GM23338 (cell line): ENCODE measurements at regions not wholly inside any gene's neighbourhood (a gene's known extent, or its start where the extent isn't known, plus 50 kb on each side); places are given as distances from the start of the nearest gene placed in this dataset.

Experiments used
- ATAC-seq: fragments of 200-7000 bp; cut with Tn5 transposase; 3 replicates; pipeline ENCODE4 v1.9.1; 2020
- DNase-seq: peaks from one replicate; pipeline ENCODE4 v3.0.0-alpha.2; 2015; ENCODE audit warnings: low spot score
- H2AFZ ChIP-seq: fragments of 200-600 bp; sonication (generic); 2 replicates; pipeline ENCODE4 v1.8.0; 2016; ENCODE audit warnings: antibody characterized with exemption, mild to moderate bottlenecking, moderate library complexity
- H3F3A ChIP-seq: fragments of 200-600 bp; sonication (generic); replicated peaks from 2 replicates; pipeline ENCODE4 v1.8.0; 2017; ENCODE audit warnings: antibody characterized with exemption, mixed run types, low read depth
- H3K27ac ChIP-seq: fragments of 200-600 bp; sonication (generic); 2 replicates; pipeline ENCODE4 v1.6.1; 2016; ENCODE audit warnings: low read depth
- H3K27me3 ChIP-seq: fragments of 200-600 bp; sonication (generic); 2 replicates; pipeline ENCODE4 v1.8.0; 2016; ENCODE audit warnings: mild to moderate bottlenecking, mixed run types, moderate library complexity; ENCODE audit not compliant: insufficient read depth
- H3K36me3 ChIP-seq: fragments of 200-600 bp; sonication (generic); 2 replicates; pipeline ENCODE4 v1.8.0; 2016; ENCODE audit warnings: mild to moderate bottlenecking; ENCODE audit not compliant: insufficient read depth
- H3K4me1 ChIP-seq: fragments of 200-600 bp; sonication (generic); 2 replicates; pipeline ENCODE4 v1.8.0; 2016; ENCODE audit warnings: mild to moderate bottlenecking, moderate library complexity; ENCODE audit not compliant: insufficient read depth
- H3K4me2 ChIP-seq: fragments of 200-600 bp; sonication (generic); 2 replicates; pipeline ENCODE4 v1.7.1; 2017; ENCODE audit warnings: mixed run types
- H3K4me3 ChIP-seq: fragments of 200-600 bp; sonication (generic); 2 replicates; pipeline ENCODE4 v1.6.1; 2016; ENCODE audit warnings: mixed run types
- H3K79me2 ChIP-seq: fragments of 200-600 bp; sonication (generic); replicated peaks from 2 replicates; pipeline ENCODE4 v1.8.0; 2017; ENCODE audit warnings: mild to moderate bottlenecking; ENCODE audit not compliant: insufficient read depth
- H3K9me2 ChIP-seq: fragments of 200-600 bp; sonication (generic); 2 replicates; pipeline ENCODE4 v1.8.0; 2017; ENCODE audit not compliant: insufficient read depth
- H4K20me1 ChIP-seq: fragments of 200-600 bp; sonication (generic); replicated peaks from 2 replicates; pipeline ENCODE4 v1.8.0; 2017; ENCODE audit warnings: mild to moderate bottlenecking; ENCODE audit not compliant: insufficient read depth
- H3K27ac Mint-ChIP-seq: 2 replicates; pipeline ENCODE4 v1.8.0; 2020; ENCODE audit warnings: inconsistent platforms, mild to moderate bottlenecking, moderate library complexity, mixed read lengths
- H3K27me3 Mint-ChIP-seq: 3 replicates; pipeline ENCODE4 v1.8.0; 2022; ENCODE audit warnings: low read depth, mild to moderate bottlenecking, moderate library complexity, mixed read lengths, inconsistent platforms; ENCODE audit not compliant: insufficient read depth, poor library complexity
- H3K36me3 Mint-ChIP-seq: 3 replicates; pipeline ENCODE4 v1.8.0; 2021; ENCODE audit warnings: low read depth, mild to moderate bottlenecking, inconsistent platforms, moderate library complexity, mixed read lengths
- H3K4me1 Mint-ChIP-seq: 3 replicates; pipeline ENCODE4 v1.8.0; 2020; ENCODE audit warnings: mild to moderate bottlenecking, inconsistent platforms, mixed read lengths
- H3K4me3 Mint-ChIP-seq: 3 replicates; pipeline ENCODE4 v1.8.0; 2021; ENCODE audit warnings: moderate library complexity, mild to moderate bottlenecking, inconsistent platforms, mixed read lengths
- H3K9me3 Mint-ChIP-seq: 3 replicates; pipeline ENCODE4 v1.8.0; 2020; ENCODE audit warnings: moderate library complexity, mild to moderate bottlenecking, inconsistent platforms, mixed read lengths
- CREB1 ChIP-seq: fragments of 250-450 bp; sonication (Bioruptor Pico); IDR thresholded peaks from 2 replicates; pipeline ENCODE4 v1.5.0; 2020; ENCODE audit warnings: low read depth, mild to moderate bottlenecking, moderate library complexity
- EZH2 ChIP-seq: fragments of 200-600 bp; sonication (generic); IDR thresholded peaks from one replicate; pipeline ENCODE4 v1.8.0; 2017; ENCODE audit warnings: antibody characterized with exemption, mild to moderate bottlenecking, low read depth; ENCODE audit not compliant: unreplicated experiment
- EZH2phosphoT487 ChIP-seq: fragments of 200-600 bp; sonication (generic); IDR thresholded peaks from one replicate; pipeline ENCODE4 v1.8.1; 2018; ENCODE audit warnings: antibody characterized with exemption; ENCODE audit not compliant: unreplicated experiment
- JUNB ChIP-seq: IDR thresholded peaks from one replicate; pipeline ENCODE4 v1.6.1; 2016; ENCODE audit warnings: antibody characterized with exemption; ENCODE audit not compliant: unreplicated experiment
- NANOG ChIP-seq: IDR thresholded peaks from 2 replicates; pipeline ENCODE4 v1.6.1; 2016; ENCODE audit warnings: antibody characterized with exemption, borderline replicate concordance
- POLR2AphosphoS5 ChIP-seq: IDR thresholded peaks from 2 replicates; pipeline ENCODE4 v1.6.1; 2016; ENCODE audit warnings: antibody characterized with exemption, low read depth
- STAT1 ChIP-seq: IDR thresholded peaks from one replicate; pipeline ENCODE4 v1.6.1; 2016; ENCODE audit warnings: antibody characterized with exemption; ENCODE audit not compliant: unreplicated experiment
- ZNF114 ChIP-seq: fragments of 250-450 bp; sonication (Bioruptor Pico); IDR thresholded peaks from 2 replicates; pipeline ENCODE4 v1.5.0; 2020; ENCODE audit warnings: mild to moderate bottlenecking, moderate library complexity
- ZNF331 ChIP-seq: fragments of 250-450 bp; sonication (Bioruptor Pico); IDR thresholded peaks from 2 replicates; pipeline ENCODE4 v1.5.0; 2020; ENCODE audit warnings: low read depth, mild to moderate bottlenecking, moderate library complexity
- TF ChIP-seq, protein P1 (sequence below): fragments of 250-450 bp; sonication (Bioruptor Pico); IDR thresholded peaks from 2 replicates; pipeline ENCODE4 v1.5.0; 2020; ENCODE audit warnings: mild to moderate bottlenecking, moderate library complexity
- TF ChIP-seq, protein P2 (sequence below), 2 experiments: fragments of 200-600 bp in 1 of 2; sonication (generic) in 1 of 2; conservative IDR thresholded peaks; 2 replicates each; pipeline versions ENCODE4 v1.5.1 to v1.6.1; 2016 to 2017; ENCODE audit warnings: antibody characterized with exemption in 2 of 2, low read depth in 2 of 2, mild to moderate bottlenecking in 2 of 2, moderate library complexity in 1 of 2
- TF ChIP-seq, protein P3 (sequence below): IDR thresholded peaks from one replicate; pipeline ENCODE4 v1.6.1; 2018; ENCODE audit warnings: antibody characterized with exemption; ENCODE audit not compliant: unreplicated experiment
- TF ChIP-seq, protein P4 (sequence below): IDR thresholded peaks from 2 replicates; pipeline ENCODE4 v1.6.1; 2016; ENCODE audit warnings: antibody characterized with exemption

DNA sequence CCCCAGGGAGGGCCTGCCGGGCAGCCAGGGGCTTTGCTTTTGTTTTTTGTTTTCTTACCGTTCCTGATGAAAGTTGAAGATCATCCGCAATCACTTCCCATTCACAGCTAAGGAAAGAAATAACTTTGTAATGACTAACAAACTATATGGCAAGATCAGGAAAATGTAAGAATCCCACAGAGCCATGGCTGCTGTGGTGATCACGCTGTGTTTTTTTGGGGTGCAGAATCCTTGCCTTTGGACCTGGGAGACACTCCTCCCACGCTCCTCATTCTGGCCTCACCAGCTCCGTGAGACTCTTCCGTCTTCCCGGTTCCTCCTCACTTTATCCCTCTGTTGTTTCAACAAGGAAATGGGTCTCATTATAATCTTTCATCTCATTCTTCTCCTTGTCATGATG, 443.0 kb upstream of the MGMT start:
- H3K27ac Mint-ChIP-seq: no peak overlapping the region
- H3K9me3 Mint-ChIP-seq: no peaks in the 10 kb centered on the region
- Histone ChIP-seq H3K9me2 (no peaks in the 10 kb centered on the region), H3K79me2 (no peaks in the 10 kb centered on the region), H3K36me3 (no peaks in the 10 kb centered on the region), H3K4me3 (no peak overlapping the region), H3K27ac (no peak overlapping the region), H3F3A (no peaks in the 10 kb centered on the region), H3K27me3 (no peaks in the 10 kb centered on the region), H4K20me1 (no peaks in the 10 kb centered on the region), H2AFZ (peak overlapping the region; percentile 57), H3K4me1 (peaks cover 36% of the 10 kb centered on the region), H3K4me2 (no peak overlapping the region)
- no peaks in the 10 kb centered on the region for H3K27me3 Mint-ChIP-seq
- no peak for TF ChIP-seq STAT1
- TF ChIP-seq, protein P1, sequence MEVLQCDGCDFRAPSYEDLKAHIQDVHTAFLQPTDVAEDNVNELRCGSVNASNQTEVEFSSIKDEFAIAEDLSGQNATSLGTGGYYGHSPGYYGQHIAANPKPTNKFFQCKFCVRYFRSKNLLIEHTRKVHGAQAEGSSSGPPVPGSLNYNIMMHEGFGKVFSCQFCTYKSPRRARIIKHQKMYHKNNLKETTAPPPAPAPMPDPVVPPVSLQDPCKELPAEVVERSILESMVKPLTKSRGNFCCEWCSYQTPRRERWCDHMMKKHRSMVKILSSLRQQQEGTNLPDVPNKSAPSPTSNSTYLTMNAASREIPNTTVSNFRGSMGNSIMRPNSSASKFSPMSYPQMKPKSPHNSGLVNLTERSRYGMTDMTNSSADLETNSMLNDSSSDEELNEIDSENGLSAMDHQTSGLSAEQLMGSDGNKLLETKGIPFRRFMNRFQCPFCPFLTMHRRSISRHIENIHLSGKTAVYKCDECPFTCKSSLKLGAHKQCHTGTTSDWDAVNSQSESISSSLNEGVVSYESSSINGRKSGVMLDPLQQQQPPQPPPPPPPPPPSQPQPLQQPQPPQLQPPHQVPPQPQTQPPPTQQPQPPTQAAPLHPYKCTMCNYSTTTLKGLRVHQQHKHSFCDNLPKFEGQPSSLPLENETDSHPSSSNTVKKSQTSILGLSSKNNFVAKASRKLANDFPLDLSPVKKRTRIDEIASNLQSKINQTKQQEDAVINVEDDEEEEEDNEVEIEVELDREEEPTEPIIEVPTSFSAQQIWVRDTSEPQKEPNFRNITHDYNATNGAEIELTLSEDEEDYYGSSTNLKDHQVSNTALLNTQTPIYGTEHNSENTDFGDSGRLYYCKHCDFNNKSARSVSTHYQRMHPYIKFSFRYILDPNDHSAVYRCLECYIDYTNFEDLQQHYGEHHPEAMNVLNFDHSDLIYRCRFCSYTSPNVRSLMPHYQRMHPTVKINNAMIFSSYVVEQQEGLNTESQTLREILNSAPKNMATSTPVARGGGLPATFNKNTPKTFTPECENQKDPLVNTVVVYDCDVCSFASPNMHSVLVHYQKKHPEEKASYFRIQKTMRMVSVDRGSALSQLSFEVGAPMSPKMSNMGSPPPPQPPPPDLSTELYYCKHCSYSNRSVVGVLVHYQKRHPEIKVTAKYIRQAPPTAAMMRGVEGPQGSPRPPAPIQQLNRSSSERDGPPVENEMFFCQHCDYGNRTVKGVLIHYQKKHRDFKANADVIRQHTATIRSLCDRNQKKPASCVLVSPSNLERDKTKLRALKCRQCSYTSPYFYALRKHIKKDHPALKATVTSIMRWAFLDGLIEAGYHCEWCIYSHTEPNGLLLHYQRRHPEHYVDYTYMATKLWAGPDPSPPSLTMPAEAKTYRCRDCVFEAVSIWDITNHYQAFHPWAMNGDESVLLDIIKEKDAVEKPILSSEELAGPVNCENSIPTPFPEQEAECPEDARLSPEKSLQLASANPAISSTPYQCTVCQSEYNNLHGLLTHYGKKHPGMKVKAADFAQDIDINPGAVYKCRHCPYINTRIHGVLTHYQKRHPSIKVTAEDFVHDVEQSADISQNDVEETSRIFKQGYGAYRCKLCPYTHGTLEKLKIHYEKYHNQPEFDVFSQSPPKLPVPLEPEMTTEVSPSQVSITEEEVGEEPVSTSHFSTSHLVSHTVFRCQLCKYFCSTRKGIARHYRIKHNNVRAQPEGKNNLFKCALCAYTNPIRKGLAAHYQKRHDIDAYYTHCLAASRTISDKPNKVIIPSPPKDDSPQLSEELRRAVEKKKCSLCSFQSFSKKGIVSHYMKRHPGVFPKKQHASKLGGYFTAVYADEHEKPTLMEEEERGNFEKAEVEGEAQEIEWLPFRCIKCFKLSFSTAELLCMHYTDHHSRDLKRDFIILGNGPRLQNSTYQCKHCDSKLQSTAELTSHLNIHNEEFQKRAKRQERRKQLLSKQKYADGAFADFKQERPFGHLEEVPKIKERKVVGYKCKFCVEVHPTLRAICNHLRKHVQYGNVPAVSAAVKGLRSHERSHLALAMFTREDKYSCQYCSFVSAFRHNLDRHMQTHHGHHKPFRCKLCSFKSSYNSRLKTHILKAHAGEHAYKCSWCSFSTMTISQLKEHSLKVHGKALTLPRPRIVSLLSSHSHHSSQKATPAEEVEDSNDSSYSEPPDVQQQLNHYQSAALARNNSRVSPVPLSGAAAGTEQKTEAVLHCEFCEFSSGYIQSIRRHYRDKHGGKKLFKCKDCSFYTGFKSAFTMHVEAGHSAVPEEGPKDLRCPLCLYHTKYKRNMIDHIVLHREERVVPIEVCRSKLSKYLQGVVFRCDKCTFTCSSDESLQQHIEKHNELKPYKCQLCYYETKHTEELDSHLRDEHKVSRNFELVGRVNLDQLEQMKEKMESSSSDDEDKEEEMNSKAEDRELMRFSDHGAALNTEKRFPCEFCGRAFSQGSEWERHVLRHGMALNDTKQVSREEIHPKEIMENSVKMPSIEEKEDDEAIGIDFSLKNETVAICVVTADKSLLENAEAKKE (CRISPR knock-in tag): no peak
- no peak for TF ChIP-seq NANOG
- TF ChIP-seq EZH2: no peak
- TF ChIP-seq, protein P2, sequence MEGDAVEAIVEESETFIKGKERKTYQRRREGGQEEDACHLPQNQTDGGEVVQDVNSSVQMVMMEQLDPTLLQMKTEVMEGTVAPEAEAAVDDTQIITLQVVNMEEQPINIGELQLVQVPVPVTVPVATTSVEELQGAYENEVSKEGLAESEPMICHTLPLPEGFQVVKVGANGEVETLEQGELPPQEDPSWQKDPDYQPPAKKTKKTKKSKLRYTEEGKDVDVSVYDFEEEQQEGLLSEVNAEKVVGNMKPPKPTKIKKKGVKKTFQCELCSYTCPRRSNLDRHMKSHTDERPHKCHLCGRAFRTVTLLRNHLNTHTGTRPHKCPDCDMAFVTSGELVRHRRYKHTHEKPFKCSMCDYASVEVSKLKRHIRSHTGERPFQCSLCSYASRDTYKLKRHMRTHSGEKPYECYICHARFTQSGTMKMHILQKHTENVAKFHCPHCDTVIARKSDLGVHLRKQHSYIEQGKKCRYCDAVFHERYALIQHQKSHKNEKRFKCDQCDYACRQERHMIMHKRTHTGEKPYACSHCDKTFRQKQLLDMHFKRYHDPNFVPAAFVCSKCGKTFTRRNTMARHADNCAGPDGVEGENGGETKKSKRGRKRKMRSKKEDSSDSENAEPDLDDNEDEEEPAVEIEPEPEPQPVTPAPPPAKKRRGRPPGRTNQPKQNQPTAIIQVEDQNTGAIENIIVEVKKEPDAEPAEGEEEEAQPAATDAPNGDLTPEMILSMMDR (conservative IDR thresholded peaks at IDR 0.05; ENCODE audit: low read depth in 2 of 2): no peak
- TF ChIP-seq CREB1: no peak
- TF ChIP-seq EZH2phosphoT487: no peak
- TF ChIP-seq, protein P3, sequence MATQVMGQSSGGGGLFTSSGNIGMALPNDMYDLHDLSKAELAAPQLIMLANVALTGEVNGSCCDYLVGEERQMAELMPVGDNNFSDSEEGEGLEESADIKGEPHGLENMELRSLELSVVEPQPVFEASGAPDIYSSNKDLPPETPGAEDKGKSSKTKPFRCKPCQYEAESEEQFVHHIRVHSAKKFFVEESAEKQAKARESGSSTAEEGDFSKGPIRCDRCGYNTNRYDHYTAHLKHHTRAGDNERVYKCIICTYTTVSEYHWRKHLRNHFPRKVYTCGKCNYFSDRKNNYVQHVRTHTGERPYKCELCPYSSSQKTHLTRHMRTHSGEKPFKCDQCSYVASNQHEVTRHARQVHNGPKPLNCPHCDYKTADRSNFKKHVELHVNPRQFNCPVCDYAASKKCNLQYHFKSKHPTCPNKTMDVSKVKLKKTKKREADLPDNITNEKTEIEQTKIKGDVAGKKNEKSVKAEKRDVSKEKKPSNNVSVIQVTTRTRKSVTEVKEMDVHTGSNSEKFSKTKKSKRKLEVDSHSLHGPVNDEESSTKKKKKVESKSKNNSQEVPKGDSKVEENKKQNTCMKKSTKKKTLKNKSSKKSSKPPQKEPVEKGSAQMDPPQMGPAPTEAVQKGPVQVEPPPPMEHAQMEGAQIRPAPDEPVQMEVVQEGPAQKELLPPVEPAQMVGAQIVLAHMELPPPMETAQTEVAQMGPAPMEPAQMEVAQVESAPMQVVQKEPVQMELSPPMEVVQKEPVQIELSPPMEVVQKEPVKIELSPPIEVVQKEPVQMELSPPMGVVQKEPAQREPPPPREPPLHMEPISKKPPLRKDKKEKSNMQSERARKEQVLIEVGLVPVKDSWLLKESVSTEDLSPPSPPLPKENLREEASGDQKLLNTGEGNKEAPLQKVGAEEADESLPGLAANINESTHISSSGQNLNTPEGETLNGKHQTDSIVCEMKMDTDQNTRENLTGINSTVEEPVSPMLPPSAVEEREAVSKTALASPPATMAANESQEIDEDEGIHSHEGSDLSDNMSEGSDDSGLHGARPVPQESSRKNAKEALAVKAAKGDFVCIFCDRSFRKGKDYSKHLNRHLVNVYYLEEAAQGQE: no peak
- TF ChIP-seq, protein P4, sequence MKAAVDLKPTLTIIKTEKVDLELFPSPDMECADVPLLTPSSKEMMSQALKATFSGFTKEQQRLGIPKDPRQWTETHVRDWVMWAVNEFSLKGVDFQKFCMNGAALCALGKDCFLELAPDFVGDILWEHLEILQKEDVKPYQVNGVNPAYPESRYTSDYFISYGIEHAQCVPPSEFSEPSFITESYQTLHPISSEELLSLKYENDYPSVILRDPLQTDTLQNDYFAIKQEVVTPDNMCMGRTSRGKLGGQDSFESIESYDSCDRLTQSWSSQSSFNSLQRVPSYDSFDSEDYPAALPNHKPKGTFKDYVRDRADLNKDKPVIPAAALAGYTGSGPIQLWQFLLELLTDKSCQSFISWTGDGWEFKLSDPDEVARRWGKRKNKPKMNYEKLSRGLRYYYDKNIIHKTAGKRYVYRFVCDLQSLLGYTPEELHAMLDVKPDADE: no peak
- no peak for TF ChIP-seq POLR2AphosphoS5
- no peak for TF ChIP-seq ZNF114 (CRISPR knock-in tag)
- no peak for TF ChIP-seq JUNB
- no peak for TF ChIP-seq ZNF331
- DNase-seq: no peak
- no peak for ATAC-seq
- peaks cover 54% of the 10 kb centered on the region for H3K4me1 Mint-ChIP-seq
- no peak overlapping the region for H3K4me3 Mint-ChIP-seq
- no peaks in the 10 kb centered on the region for H3K36me3 Mint-ChIP-seq
